Lower lobe of right lung (tissue), 2 donors: ENCODE measurements at regions not wholly inside any gene's neighbourhood (a gene's known extent, or its start where the extent isn't known, plus 50 kb on each side); places are given as distances from the start of the nearest gene placed in this dataset.
"Not testable (repeated sequence)": the region's sequence is repeated elsewhere in the genome, so short reads cannot be mapped to it uniquely, and the experiment has no call there.

Experiments used
- ATAC-seq, 2 donors: fragments of 200-7000 bp; cut with Tn5 transposase; one replicate each; pipeline ENCODE4 v1.9.1; 2020 to 2022; ENCODE audit warnings: mild to moderate bottlenecking in 2 of 2, moderate library complexity in 2 of 2
- DNase-seq: peaks from one replicate; pipeline ENCODE4 v3.0.0-alpha.2; 2020
- H3K27ac ChIP-seq: fragments of 200-600 bp; one replicate; pipeline ENCODE4 v1.8.0; 2022
- H3K27me3 ChIP-seq: fragments of 200-600 bp; one replicate; pipeline ENCODE4 v1.8.0; 2022; ENCODE audit warnings: low read depth
- H3K36me3 ChIP-seq: fragments of 200-600 bp; one replicate; pipeline ENCODE4 v1.8.0; 2022; ENCODE audit warnings: mild to moderate bottlenecking
- H3K4me1 ChIP-seq: fragments of 200-600 bp; one replicate; pipeline ENCODE4 v1.8.0; 2022
- H3K4me3 ChIP-seq: fragments of 200-600 bp; one replicate; pipeline ENCODE4 v1.8.0; 2022; ENCODE audit warnings: mild to moderate bottlenecking
- H3K9me3 ChIP-seq: fragments of 200-600 bp; one replicate; pipeline ENCODE4 v1.8.0; 2022
- intact Hi-C: fragments of 100-400 bp; cut with DNase I; formaldehyde crosslinking; loops from one replicate; pipeline ENCODE4 v1.11.0; 2022
- TF ChIP-seq, protein P1 (sequence below): fragments of 200-600 bp; IDR thresholded peaks from one replicate; pipeline ENCODE4 v1.8.0; 2022; ENCODE audit warnings: antibody characterized with exemption, mild to moderate bottlenecking
- donor health status: DM: no; HTN: yes; CAD: no; lungs with severe emphysema.

- no peak for ATAC-seq
- Histone ChIP-seq H3K36me3 (no peaks in the 10 kb centered on the region), H3K27me3 (no peaks in the 10 kb centered on the region), H3K9me3 (no peaks in the 10 kb centered on the region), H3K4me1 (no peaks in the 10 kb centered on the region), H3K4me3 (no peak overlapping the region), H3K27ac (no peak overlapping the region)
- intact Hi-C loops = no loop called here
- DNase-seq = peak; percentile 34
- TF ChIP-seq, protein P1, sequence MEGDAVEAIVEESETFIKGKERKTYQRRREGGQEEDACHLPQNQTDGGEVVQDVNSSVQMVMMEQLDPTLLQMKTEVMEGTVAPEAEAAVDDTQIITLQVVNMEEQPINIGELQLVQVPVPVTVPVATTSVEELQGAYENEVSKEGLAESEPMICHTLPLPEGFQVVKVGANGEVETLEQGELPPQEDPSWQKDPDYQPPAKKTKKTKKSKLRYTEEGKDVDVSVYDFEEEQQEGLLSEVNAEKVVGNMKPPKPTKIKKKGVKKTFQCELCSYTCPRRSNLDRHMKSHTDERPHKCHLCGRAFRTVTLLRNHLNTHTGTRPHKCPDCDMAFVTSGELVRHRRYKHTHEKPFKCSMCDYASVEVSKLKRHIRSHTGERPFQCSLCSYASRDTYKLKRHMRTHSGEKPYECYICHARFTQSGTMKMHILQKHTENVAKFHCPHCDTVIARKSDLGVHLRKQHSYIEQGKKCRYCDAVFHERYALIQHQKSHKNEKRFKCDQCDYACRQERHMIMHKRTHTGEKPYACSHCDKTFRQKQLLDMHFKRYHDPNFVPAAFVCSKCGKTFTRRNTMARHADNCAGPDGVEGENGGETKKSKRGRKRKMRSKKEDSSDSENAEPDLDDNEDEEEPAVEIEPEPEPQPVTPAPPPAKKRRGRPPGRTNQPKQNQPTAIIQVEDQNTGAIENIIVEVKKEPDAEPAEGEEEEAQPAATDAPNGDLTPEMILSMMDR = no peak
Measured at GRCh38 chr21:13937236-13937635, 273.5 kb downstream of the LIPI start.

DNA sequence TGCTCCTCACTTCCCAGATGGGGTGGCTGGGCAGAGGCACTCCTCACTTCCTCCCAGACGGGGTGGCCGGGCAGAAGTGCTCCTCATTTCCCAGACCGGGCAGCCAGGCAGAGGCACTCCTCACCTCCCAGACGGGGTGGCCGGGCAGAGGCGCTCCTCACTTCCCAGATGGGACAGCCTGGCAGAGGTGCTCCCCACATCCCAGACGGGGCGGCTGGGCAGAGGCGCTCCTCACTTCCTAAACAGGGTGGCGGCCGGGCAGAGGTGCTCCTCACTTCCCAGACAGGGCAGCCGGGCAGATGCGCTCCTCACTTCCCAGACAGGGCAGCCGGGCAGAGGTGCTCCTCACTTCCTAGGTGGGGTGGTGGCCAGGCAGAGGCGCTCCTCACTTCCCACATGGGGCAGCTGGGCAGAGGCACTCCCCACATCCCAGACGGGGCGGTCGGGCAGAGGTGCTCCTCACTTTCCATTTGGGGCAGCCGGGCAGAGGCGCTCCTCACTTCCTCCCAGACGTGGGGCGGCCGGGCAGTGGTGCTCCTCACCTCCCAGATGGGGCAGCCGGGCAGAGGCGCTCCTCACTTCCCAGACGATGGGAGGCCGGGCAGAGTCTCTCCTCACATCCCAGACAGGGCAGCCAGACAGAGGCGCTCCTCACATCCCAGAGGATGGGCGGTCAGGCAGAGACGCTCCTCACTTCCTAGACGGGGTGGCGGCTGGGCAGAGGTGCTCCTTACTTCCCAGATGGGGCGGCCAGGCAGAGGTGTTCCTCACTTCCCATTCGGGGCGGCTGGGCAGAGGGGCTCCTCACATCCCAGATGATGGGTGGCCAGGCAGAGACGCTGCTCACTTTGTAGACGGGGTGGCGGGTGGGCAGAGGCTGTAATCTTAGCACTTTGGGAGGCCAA lies 274.5 kb downstream of the LIPI start:
- DNase-seq = peak; percentile 41

GRCh38 chr21:13935396-13936032 lies 275.2 kb downstream of the LIPI start:
- H3K4me1 ChIP-seq, H3K27me3 ChIP-seq, ATAC-seq, H3K9me3 ChIP-seq, intact Hi-C loops, H3K36me3 ChIP-seq, H3K4me3 ChIP-seq, H3K27ac ChIP-seq: not testable (repeated sequence)
- DNase-seq = peak; percentile 36

More for the DNA sequence above, 274.5 kb downstream of the LIPI start:
- H3K36me3 ChIP-seq, ATAC-seq, H3K4me3 ChIP-seq, intact Hi-C loops, H3K9me3 ChIP-seq, H3K27me3 ChIP-seq, H3K27ac ChIP-seq, H3K4me1 ChIP-seq: not testable (repeated sequence)

GRCh38 chr21:13934887-13935342 lies 275.8 kb downstream of the LIPI start:
- DNase-seq, intact Hi-C loops, H3K27ac ChIP-seq, H3K4me3 ChIP-seq, H3K4me1 ChIP-seq, H3K27me3 ChIP-seq, ATAC-seq, H3K36me3 ChIP-seq, H3K9me3 ChIP-seq: not testable (repeated sequence)

DNA sequence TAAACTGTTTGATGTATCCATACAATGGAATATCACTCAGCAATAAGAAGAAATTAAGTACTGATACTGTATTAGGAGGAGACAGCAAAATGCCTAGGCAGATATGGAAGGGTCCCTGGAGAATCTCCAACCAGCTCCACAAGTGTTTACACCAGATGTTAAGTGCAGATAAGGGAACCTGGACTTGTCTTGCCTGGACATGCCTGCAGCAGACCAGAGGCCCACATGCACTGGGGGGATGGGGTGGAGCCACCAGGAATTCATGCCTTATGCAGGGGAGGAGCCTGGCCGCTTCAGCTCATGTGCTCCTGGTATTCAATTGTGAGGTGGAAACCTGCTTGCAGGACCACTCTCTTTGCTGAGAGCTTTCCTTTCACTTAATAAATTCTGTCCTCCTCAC lies 287.6 kb downstream of the LIPI start:
- H3K4me1 ChIP-seq, H3K9me3 ChIP-seq, H3K4me3 ChIP-seq, H3K27me3 ChIP-seq, intact Hi-C loops, H3K27ac ChIP-seq, ATAC-seq, H3K36me3 ChIP-seq: not testable (repeated sequence)
- DNase-seq = peak; percentile 49

DNA sequence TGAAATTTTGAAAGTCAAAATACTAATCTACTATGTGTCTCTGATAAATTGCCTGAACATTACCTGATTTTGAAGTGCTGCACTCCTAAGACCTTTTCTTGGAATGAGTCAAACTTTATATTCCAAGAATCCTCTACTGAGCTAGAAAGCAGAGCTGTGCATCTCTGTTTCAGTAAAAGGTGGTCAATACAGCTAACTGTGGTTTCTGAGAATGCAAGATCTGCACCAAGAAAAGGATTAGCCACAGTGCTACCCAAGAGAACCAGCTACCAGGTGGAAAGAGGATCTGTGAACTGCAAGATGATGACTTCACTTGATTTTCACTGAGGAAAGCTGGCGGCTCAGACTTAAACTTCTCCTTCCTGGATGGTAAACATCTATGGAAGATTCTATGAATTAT lies 289.3 kb downstream of the LIPI start:
- H3K9me3 ChIP-seq, H3K27ac ChIP-seq, ATAC-seq, H3K4me3 ChIP-seq, H3K4me1 ChIP-seq, DNase-seq, H3K27me3 ChIP-seq, intact Hi-C loops, H3K36me3 ChIP-seq: not testable (repeated sequence)

DNA sequence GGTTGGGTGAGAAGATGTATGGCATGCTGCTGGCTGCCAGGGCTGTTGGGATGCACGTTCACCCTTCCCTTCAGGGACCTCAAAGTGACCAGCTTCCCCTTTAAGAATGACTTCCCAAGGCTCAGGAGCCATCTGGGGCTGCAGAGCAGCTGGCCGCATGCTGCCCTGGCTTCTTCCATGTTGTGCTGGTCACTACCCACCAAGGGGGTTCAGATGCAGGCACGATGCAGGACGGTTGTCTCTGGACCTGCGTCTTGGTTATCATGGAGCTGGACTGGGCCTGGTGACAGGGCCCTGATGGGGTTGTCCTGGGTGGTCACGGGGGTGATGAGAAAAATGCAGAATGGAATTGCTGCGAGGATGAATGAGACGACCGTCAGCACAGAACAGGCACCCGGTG lies 297.8 kb downstream of the POTED start:
- H3K36me3 ChIP-seq, H3K27ac ChIP-seq, H3K27me3 ChIP-seq, H3K4me1 ChIP-seq, H3K9me3 ChIP-seq, H3K4me3 ChIP-seq, ATAC-seq, DNase-seq, intact Hi-C loops: not testable (repeated sequence)

DNA sequence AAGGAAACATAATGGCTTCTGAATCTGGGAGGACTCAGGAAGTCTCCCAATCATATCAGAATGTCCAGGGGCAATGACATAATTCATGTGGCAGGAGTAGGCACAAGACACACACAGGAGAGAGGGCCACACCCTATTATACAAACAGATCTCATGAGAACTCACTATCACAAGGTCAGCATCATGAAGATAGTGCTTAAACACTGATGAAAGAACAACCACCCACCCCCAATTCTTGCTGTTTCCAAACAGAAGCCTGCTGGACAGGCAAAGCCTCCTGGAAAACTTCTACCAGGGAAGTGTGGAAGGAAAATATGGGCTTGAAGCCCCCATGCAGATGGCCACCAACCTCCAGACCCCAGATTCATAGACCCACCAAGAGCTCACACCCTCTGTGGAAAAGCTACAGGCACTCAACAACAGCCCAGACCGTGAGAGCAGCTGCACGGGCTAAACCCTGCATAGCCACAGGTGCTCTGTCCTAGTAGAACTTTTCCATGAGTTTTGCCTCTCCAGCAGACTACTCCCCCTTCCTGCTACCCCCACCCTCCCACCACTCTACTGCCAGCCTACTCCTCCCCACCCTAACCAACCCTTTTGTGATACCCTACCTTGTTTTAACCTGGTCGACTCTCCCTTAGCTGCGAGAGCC lies 287.1 kb downstream of the POTED start:
- ATAC-seq, H3K4me1 ChIP-seq, DNase-seq, H3K9me3 ChIP-seq, H3K4me3 ChIP-seq, H3K36me3 ChIP-seq, intact Hi-C loops, H3K27me3 ChIP-seq, H3K27ac ChIP-seq: not testable (repeated sequence)

DNA sequence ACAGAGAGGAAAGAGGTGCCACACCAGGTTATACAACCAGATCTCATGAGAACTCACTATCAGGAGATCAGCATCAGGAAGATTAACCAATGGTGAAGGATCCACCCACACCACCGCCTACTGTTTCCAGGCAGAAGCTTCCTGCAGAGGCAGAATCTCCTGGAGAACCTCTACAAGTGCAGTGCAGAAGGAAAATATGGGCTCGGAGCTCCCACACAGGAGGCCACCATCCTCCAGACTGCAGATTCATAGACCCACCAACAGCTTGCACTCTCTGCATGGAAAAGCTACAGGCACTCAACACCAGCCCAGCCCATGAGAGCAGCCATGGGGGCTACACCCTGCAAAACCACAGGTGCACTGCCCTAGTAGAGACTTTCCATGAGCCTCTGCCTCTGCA lies 284.0 kb downstream of the POTED start:
- H3K27ac ChIP-seq, H3K27me3 ChIP-seq, ATAC-seq, H3K4me1 ChIP-seq, H3K9me3 ChIP-seq, H3K36me3 ChIP-seq, intact Hi-C loops, H3K4me3 ChIP-seq, DNase-seq: not testable (repeated sequence)

DNA sequence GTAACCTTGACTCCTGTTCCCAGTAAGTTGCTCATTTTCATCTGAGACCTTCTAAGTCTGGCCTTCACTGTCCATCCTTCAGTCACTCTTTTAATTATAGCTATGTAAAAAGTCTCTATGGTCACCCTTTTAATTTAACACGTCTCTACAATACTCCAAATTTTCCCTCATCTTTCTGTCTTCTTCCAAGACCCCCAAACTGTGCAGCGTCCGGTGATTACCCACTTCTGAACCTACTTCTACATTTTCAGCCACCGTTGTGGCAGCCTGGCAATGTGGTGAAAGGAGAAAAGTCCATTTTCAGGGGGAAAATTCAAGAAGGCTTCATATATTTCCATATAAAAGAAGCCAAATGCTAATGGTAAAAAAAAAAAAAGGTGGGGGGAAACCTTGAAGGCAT lies 283.4 kb downstream of the POTED start:
- intact Hi-C loops, DNase-seq: not testable (repeated sequence)

DNA sequence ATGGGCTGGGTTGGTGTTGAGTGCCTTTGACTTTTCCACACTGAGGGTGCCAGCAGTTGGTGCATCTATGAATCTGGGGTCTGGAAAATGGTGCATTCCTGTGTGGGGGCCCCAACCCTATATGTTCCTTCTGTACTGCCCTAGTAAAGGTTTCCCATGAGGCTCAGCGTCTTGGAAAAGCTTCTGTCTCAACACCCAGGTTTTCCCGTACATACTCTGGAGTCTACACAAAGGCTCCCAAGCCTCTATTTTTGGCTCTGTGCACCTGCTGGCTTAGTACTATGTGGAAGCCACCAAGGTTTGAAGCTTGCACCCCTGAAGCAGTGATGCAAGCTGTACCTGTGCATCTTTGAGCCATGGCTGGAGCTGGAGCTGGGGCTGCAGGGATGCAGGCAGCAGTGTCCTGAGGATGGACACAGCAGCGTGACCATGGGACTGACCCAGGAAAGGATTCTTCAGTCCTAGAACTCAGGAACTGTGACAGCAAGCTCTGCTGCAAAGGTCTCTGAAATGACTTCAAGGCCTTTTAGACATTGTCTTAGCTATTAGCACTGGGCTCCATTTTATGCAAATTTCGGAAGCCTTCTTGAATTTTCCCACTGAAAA lies 282.7 kb downstream of the POTED start:
- intact Hi-C loops = not testable (repeated sequence)

More for the DNA sequence above, 283.4 kb downstream of the POTED start:
- H3K27ac ChIP-seq, H3K36me3 ChIP-seq, H3K9me3 ChIP-seq, H3K4me1 ChIP-seq, H3K27me3 ChIP-seq, ATAC-seq, H3K4me3 ChIP-seq: not testable (repeated sequence)

DNA sequence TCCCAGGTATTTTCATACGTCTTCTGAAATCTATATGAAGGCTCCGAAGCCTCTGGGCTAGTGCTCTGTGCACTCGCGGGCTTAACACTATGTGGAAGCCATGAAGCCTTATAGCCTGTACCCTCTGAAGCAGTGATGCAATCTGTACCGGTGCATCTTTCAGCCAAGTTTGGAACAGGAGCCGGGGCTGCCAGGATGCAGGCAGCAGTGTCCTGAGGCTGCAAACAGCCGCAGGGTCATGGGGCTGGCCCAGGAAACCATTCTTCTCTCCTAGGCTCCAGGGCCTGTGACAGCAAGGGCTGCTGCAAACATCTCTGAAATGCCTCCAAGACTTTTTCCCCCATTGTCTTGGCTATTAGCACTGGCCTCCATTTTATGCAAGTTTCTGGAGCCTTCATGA lies 279.6 kb downstream of the POTED start:
- ATAC-seq, DNase-seq, intact Hi-C loops: not testable (repeated sequence)

More for the DNA sequence above, 282.7 kb downstream of the POTED start:
- H3K27ac ChIP-seq, DNase-seq, H3K36me3 ChIP-seq, H3K4me1 ChIP-seq, ATAC-seq, H3K4me3 ChIP-seq, H3K9me3 ChIP-seq, H3K27me3 ChIP-seq: not testable (repeated sequence)

More for the DNA sequence above, 279.6 kb downstream of the POTED start:
- not testable (repeated sequence) for H3K4me1 ChIP-seq, H3K36me3 ChIP-seq, H3K4me3 ChIP-seq, H3K9me3 ChIP-seq, H3K27ac ChIP-seq, H3K27me3 ChIP-seq
